Kidney glomerular epithelial cell (primary cell): ENCODE measurements at regions not wholly inside any gene's neighbourhood (a gene's known extent, or its start where the extent isn't known, plus 50 kb on each side); places are given as distances from the start of the nearest gene placed in this dataset.
"Not testable (repeated sequence)": the region's sequence is repeated elsewhere in the genome, so short reads cannot be mapped to it uniquely, and the experiment has no call there.

Source experiments
- DNase-seq: peaks from one replicate; lab custom pipeline; 2025; lab: John Stamatoyannopoulos, UW

GRCh38 chr15:99823346-99823745 lies 90.1 kb upstream of the LYSMD4 start:
- DNase-seq = no peak

- no peak for DNase-seq
Measured at GRCh38 chr15:99819981-99820718, 86.9 kb upstream of the LYSMD4 start.

GRCh38 chr15:99818872-99819271 lies 85.6 kb upstream of the LYSMD4 start:
- DNase-seq = no peak

GRCh38 chr15:99816862-99817261 lies 83.6 kb upstream of the LYSMD4 start:
- DNase-seq = not testable (repeated sequence)

GRCh38 chr15:99810663-99811062 lies 77.4 kb upstream of the LYSMD4 start:
- not testable (repeated sequence) for DNase-seq

GRCh38 chr15:99799854-99800250 lies 66.6 kb upstream of the LYSMD4 start:
- not testable (repeated sequence) for DNase-seq

GRCh38 chr15:99799182-99799853 lies 66.1 kb upstream of the LYSMD4 start:
- not testable (repeated sequence) for DNase-seq

- not testable (repeated sequence) for DNase-seq
Measured at GRCh38 chr15:99796940-99797870, 64.0 kb upstream of the LYSMD4 start.

- DNase-seq = not testable (repeated sequence)
Measured at GRCh38 chr15:99791881-99792807, 58.9 kb upstream of the LYSMD4 start.

GRCh38 chr15:99790751-99791150 lies 57.5 kb upstream of the LYSMD4 start:
- DNase-seq = not testable (repeated sequence)

- DNase-seq = no peak
Measured at GRCh38 chr15:99788156-99788555, 54.9 kb upstream of the LYSMD4 start.

- not testable (repeated sequence) for DNase-seq
Measured at GRCh38 chr15:99784800-99785199, 51.6 kb upstream of the LYSMD4 start.

GRCh38 chr15:99783918-99784619 lies 50.8 kb upstream of the LYSMD4 start:
- not testable (repeated sequence) for DNase-seq
